Stomach (tissue), 4 donors: ENCODE measurements at regions not wholly inside any gene's neighbourhood (a gene's known extent, or its start where the extent isn't known, plus 50 kb on each side); places are given as distances from the start of the nearest gene placed in this dataset.

Source experiments
- POLR2A ChIP-seq, 4 donors: fragments of 450-650 bp; IDR thresholded peaks; one replicate each; pipeline ENCODE4 v1.6.1; 2016; ENCODE audit warnings: antibody characterized with exemption in 4 of 4, control low read depth in 2 of 4, mild to moderate bottlenecking in 1 of 4, moderate library complexity in 1 of 4
- POLR2AphosphoS5 ChIP-seq, 3 donors: sonication (generic); formaldehyde crosslinking; IDR thresholded peaks; one replicate each; pipeline ENCODE4 v1.6.1; 2016; ENCODE audit warnings: antibody characterized with exemption in 3 of 3
- TF ChIP-seq, protein P1 (sequence below), 7 experiments: fragments of 450-650 bp in 4 of 7; fragments of 200-600 bp in 3 of 7; sonication (generic) in 3 of 7; IDR thresholded peaks; one replicate each; pipeline ENCODE4 v1.5.1; 2016 to 2019; ENCODE audit warnings: antibody characterized with exemption in 7 of 7, control low read depth in 2 of 7, mild to moderate bottlenecking in 1 of 7

DNA sequence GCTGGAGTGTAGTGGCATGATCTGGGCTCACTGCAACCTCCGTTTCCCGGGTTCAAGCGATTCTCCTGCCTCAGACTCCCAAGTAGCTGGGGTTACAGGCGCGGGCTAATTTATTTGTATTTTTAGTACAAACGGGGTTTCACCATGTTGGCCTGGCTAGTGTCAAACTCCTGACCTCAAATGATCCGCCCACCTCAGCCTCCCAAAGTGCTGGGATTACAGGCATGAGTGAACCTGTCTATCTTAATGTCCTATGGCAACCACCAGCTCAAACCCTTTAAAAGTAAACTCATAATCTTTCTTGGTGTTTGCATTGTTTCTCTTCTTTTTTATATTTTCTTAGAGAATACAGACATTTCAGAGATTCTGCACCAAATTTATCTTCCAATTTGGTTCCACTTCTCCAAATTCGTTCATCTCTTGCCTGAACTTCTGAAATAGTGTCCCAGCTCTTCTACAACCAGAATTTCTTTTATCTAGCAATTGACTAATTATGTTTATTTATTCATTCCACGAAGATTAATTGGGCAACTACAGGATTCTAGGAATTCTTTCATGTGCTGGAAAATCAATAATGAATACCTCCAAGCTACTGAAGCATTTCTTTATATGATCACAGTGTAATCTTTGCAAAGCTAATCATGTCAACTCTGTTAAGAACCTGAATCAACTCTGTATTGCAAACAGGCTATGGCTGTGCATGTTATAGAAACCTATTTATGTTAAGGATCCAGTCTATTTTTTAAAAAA is 60.0 kb upstream of the TYRP1 start:
- TF ChIP-seq, protein P1, sequence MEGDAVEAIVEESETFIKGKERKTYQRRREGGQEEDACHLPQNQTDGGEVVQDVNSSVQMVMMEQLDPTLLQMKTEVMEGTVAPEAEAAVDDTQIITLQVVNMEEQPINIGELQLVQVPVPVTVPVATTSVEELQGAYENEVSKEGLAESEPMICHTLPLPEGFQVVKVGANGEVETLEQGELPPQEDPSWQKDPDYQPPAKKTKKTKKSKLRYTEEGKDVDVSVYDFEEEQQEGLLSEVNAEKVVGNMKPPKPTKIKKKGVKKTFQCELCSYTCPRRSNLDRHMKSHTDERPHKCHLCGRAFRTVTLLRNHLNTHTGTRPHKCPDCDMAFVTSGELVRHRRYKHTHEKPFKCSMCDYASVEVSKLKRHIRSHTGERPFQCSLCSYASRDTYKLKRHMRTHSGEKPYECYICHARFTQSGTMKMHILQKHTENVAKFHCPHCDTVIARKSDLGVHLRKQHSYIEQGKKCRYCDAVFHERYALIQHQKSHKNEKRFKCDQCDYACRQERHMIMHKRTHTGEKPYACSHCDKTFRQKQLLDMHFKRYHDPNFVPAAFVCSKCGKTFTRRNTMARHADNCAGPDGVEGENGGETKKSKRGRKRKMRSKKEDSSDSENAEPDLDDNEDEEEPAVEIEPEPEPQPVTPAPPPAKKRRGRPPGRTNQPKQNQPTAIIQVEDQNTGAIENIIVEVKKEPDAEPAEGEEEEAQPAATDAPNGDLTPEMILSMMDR (IDR thresholded peaks at IDR 0.05) = no peak
- TF ChIP-seq POLR2AphosphoS5 (IDR thresholded peaks at IDR 0.05) (no peak), POLR2A (IDR thresholded peaks at IDR 0.05) (no peak)
